ENCODE measurements at regions not wholly inside any gene's neighbourhood (a gene's known extent, or its start where the extent isn't known, plus 50 kb on each side); places are given as distances from the start of the nearest gene placed in this dataset.

DNA sequence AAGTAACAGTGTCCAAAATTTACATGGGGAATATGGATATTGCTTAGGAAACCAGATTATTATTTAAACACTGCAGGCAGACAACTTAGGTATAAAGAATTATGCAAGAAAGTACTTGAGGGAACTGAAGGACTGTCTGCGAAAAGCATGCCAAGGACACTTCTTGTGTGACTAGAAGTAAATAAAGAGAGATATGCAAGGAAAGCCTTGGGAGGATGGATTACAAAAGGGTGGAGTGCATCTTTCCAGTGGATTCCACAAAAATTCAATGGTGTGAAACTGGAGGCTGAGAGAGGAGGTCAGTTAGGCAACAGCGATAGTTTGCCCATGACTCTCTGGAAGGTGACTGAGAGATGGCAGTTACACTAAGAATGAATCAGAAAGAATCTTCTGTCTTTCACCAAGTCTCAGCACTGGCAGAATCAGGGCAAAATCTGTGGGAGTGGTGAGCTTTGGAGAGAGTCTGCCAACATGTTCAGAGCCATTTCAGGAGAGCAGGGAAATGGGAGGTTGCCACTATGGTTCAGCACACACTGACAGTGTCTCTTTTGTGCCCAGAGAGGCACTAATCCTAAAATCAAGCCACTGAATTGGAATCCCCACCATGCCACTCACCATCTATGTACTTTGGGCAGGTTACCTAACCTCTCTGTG is 331.6 kb downstream of the BMPER start:
- DNase-seq (ENCODE audit: low read depth, low spot score): no peak
- H3K4me3 ChIP-seq (ENCODE audit: low read depth, low read length): no peak overlapping the region
- TF ChIP-seq CTCF (IDR thresholded peaks at IDR 0.05; ENCODE audit: low read depth, low read length): no peak
- in situ Hi-C loops (cut with HindIII; ENCODE audit: low sequenced_read_pairs): no loop called here

DNA sequence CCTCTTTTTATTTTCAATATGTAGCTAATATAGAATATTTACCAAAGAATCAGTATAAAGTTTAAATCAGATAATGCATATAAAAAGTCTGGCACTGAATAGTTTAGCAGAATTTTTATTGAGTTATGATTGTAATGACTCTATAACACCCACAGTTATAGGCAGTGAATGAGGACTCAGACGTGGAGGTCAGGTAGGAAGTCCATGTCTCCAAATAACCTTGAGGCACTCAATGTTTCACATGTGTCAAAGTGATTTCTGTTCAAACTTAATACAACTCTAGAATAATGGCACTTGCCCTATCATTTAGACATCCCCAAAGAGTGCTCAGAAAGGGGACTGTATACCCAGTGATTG is 332.1 kb downstream of the BMPER start:
- in situ Hi-C loops (cut with HindIII; ENCODE audit: low sequenced_read_pairs): no loop called here
- TF ChIP-seq CTCF (IDR thresholded peaks at IDR 0.05; ENCODE audit: low read depth, low read length): no peak
- no peak for DNase-seq (ENCODE audit: low read depth, low spot score)
- no peak overlapping the region for H3K4me3 ChIP-seq (ENCODE audit: low read depth, low read length)

DNA sequence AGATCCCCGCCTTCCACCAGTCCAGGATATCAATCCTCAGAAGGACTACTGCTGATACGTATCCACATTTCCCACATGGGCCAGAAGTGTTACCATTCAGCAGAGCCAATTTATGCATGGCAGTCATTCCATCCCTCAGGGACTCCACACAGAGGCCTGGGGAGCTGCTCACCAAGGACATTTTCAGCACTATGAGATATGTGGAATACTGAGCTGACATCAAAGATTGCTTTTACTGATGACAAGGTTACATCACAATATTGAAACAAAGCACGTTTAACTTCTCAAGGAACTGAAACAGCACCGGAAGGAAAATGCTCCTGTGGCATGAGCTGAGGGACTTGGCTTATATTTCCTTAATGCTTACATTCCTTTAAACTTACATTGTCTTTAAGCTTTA is 335.1 kb downstream of the BMPER start:
- no peak overlapping the region for H3K4me3 ChIP-seq (ENCODE audit: low read depth, low read length)
- in situ Hi-C loops (cut with HindIII; ENCODE audit: low sequenced_read_pairs): no loop called here
- no peak for DNase-seq (ENCODE audit: low read depth, low spot score)
- no peak for TF ChIP-seq CTCF (IDR thresholded peaks at IDR 0.05; ENCODE audit: low read depth, low read length)

DNA sequence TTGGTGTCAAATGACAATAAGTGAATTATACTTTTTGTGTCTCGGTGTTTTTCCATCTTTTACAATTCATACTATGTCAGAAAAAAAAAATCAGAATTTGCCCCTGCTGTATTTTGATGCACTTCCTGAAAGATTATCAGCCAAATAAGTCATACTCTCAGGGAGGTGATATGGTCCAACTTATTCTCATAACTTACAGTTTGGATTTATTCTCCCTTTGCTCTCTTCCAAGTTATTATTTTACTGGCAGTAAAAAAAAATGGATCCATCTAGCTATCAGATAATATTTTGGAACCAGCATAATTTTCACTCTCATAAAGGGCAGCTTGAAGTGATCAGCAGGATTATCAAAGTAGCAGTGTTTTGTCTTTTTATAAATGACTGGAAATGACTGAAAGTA is 337.1 kb downstream of the BMPER start:
- no peak for DNase-seq (ENCODE audit: low read depth, low spot score)
- TF ChIP-seq CTCF (IDR thresholded peaks at IDR 0.05; ENCODE audit: low read depth, low read length): no peak
- no peak overlapping the region for H3K4me3 ChIP-seq (ENCODE audit: low read depth, low read length)
- in situ Hi-C loops (cut with HindIII; ENCODE audit: low sequenced_read_pairs): no loop called here

GRCh38 chr7:34245246-34245645 is 339.9 kb downstream of the BMPER start:
- in situ Hi-C loops (cut with HindIII; ENCODE audit: low sequenced_read_pairs): no loop called here
- DNase-seq (ENCODE audit: low read depth, low spot score): no peak
- no peak for TF ChIP-seq CTCF (IDR thresholded peaks at IDR 0.05; ENCODE audit: low read depth, low read length)

GRCh38 chr7:34247468-34247867 is 342.1 kb downstream of the BMPER start:
- in situ Hi-C loops (cut with HindIII; ENCODE audit: low sequenced_read_pairs): no loop called here

More at GRCh38 chr7:34245246-34245645, 339.9 kb downstream of the BMPER start:
- H3K4me3 ChIP-seq (ENCODE audit: low read depth, low read length): no peak overlapping the region

More at GRCh38 chr7:34247468-34247867, 342.1 kb downstream of the BMPER start:
- TF ChIP-seq CTCF (IDR thresholded peaks at IDR 0.05; ENCODE audit: low read depth, low read length): no peak
- H3K4me3 ChIP-seq (ENCODE audit: low read depth, low read length): no peak overlapping the region
- DNase-seq (ENCODE audit: low read depth, low spot score): peak; percentile 11

Data from astrocyte of the spinal cord (primary cell).